AG04449 (cell line): ENCODE measurements at regions not wholly inside any gene's neighbourhood (a gene's known extent, or its start where the extent isn't known, plus 50 kb on each side); places are given as distances from the start of the nearest gene placed in this dataset.
"Not testable (repeated sequence)": the region's sequence is repeated elsewhere in the genome, so short reads cannot be mapped to it uniquely, and the experiment has no call there.

Experiments
- CTCF ChIA-PET: fragments of 350-600 bp; formaldehyde crosslinking; extraction: SDS; loops from one replicate; lab custom pipeline; 2021; ENCODE audit warnings: antibody characterized with exemption; lab: Yijun Ruan, JAX
- POLR2A ChIA-PET: fragments of 400-600, 350-600 bp; formaldehyde crosslinking; extraction: SDS; loops from one replicate; lab custom pipeline; 2020; ENCODE audit warnings: antibody characterized with exemption, inconsistent platforms; lab: Yijun Ruan, JAX
- DNase-seq: peaks from one replicate; pipeline ENCODE4 v3.0.0-alpha.2; 2010; ENCODE audit warnings: low read depth, low spot score
- H3K4me3 ChIP-seq: 2 replicates; pipeline ENCODE4 v1.5.1; 2011; ENCODE audit warnings: low read depth, mild to moderate bottlenecking, control low read depth, low read length
- TF ChIP-seq, protein P1 (sequence below): IDR thresholded peaks from one replicate; pipeline ENCODE4 v1.5.1; 2011; ENCODE audit warnings: mild to moderate bottlenecking, moderate library complexity, low read length, control low read depth, inconsistent platforms; ENCODE audit not compliant: insufficient read depth; ENCODE audit errors: missing control alignments

DNA sequence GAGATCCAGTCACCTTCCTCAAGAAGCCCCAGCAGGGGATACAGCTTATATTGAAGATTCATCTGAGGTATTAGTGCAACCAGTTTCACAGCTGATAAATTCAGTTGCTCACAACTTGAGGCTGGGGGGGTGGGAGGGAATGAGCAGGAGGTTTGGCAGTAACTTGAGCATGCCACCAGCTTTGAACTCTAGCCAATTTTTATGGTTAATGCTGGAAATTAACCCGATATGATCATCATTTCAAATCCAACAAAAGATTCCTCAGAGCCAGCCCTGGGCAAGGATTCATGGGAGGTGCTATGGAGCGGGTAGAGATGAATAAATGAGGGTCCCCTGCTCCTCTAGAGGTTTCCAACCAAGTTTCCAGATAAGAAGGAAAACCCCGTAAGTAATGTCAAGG, 73.1 kb upstream of the HES1 start:
- TF ChIP-seq, protein P1, sequence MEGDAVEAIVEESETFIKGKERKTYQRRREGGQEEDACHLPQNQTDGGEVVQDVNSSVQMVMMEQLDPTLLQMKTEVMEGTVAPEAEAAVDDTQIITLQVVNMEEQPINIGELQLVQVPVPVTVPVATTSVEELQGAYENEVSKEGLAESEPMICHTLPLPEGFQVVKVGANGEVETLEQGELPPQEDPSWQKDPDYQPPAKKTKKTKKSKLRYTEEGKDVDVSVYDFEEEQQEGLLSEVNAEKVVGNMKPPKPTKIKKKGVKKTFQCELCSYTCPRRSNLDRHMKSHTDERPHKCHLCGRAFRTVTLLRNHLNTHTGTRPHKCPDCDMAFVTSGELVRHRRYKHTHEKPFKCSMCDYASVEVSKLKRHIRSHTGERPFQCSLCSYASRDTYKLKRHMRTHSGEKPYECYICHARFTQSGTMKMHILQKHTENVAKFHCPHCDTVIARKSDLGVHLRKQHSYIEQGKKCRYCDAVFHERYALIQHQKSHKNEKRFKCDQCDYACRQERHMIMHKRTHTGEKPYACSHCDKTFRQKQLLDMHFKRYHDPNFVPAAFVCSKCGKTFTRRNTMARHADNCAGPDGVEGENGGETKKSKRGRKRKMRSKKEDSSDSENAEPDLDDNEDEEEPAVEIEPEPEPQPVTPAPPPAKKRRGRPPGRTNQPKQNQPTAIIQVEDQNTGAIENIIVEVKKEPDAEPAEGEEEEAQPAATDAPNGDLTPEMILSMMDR, result no peak
- ChIA-PET POLR2A (no interaction called here), CTCF (interaction anchor here (0.8 kb wide), 1 partner anchor 49 kb away, joined by 3 read pairs; no protein-coding TSS in a partner anchor)
- H3K4me3 ChIP-seq, result no peak overlapping the region
- DNase-seq, result no peak

DNA sequence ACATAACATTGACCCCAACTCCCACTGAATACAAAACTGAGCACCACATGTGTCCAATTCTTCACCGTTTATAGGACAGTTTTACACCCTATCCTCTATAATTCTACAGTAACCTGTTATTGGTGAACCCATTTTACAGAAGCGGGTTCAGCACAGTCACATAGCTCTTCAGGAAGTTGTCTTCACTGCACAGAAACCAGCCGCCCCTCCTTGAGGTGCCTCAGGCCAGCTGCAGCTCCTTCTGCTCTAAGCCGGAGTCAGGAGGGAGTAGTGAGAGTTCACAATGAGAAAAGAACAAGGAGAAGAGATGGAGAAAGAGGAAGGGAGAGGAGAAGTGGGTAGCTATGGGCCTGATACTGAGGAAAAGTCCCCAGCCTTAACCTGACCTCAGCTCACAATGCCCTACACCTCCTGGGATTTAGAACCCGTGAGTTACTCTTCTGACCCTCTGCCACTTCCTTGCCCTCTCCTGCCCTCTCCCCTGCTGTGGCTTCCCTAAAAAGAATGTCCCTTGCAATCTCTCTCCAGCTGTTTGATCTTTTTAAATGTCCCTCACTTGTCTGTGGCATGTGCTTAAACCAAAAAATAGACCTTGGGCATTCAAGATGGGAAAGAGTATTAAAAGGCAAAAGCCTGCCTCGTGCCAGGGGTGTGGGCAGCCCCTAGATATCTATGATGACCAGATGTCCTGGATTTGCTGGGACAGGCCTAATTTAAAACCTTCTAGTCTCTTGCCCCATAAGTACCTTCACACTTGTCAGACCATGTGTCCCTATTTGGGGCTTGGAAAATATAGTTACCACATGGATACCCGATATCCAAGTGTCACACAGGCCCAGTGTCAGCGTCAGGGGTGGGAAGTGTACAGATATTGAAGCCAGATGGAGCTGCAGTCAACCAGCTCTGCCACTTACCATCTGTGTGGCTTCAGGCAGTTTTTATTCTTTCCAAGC, 71.3 kb upstream of the HES1 start:
- CTCF ChIA-PET, result no interaction called here
- no peak overlapping the region for H3K4me3 ChIP-seq
- TF ChIP-seq, protein P1, result no peak
- POLR2A ChIA-PET, result no interaction called here
- no peak for DNase-seq

DNA sequence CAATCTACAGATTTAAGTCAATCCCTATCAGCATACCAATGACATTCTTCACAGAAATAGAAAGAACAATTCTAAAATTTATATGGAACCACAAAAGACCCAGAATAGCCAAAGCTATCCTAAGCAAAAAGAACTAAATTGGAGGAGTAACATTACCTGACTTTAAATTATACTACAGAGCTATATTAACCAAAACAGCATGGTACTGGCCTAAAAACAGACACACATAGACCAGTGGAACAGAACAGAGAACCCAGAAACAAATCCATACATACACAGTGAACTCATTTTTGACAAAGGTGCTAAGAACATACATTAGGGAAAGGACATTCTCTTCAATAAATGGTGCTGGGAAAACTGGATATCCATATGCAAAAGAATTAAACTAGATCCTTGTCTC, 68.6 kb upstream of the HES1 start:
- CTCF ChIA-PET, result interaction anchor here (0.8 kb wide), 1 partner anchor 248 kb away, joined by 3 read pairs; no protein-coding TSS in a partner anchor
- POLR2A ChIA-PET, H3K4me3 ChIP-seq: not testable (repeated sequence)

DNA sequence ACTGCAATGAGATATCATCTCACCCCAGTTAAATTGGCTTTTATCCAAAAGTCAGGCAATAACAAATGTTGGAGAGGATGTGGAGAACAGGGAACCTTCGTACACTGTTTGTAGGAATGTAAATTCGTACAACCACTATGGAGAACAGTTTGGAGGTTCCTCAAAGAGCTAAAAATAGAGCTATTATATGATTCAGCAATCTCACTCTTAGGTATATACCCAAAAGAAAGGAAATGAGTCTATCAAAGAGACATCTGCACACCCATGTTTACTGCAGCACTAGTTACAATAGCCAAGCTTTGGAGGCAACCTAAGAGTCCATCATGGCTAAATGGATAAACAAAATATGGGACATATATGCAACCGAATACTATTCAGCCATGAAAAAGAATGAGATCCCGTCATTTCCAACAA, 68.0 kb upstream of the HES1 start:
- no peak for DNase-seq

More for the DNA sequence above, 68.6 kb upstream of the HES1 start:
- DNase-seq, result not testable (repeated sequence)

DNA sequence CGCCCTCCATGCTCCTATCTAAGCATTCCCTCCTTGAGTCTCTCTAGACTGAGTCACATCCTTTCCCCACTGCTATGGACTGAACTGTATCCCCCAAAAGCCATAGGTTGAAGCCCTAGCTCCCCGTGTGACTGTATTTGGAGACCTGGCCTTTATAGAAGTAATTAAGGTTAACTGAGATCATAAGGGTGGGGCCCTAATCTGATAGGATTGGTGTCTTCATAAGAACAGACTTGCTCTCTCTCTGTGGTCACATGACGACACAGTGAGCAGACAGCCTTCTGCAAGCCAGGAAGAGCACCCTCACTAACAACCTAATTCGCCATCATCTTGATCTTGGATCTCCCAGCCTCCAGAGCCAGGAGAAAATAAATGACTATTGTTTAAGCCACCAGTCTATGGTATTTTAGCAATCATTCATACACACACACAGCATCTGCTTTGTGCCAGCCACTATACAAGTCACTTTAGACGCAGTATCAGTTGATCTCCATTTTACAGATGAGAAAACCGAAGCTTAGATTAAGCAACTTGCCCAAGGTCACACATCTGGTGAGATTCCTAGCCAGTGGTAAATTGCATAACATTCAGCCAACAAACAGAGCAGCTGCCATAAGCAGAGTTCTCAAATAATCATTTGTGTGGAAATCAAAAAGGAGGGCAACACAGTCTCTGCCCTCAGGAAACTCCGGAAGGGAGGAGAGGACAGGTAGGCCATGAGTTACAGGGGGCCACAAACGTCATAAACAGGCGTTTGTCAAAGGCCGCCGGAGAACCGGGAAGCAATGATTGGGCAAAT, 66.3 kb upstream of the HES1 start:
- no peak overlapping the region for H3K4me3 ChIP-seq
- no peak for DNase-seq
- POLR2A ChIA-PET, result interaction anchor here (1.6 kb wide), 1 partner anchor 21 kb away, joined by 3 read pairs; no protein-coding TSS in a partner anchor
- CTCF ChIA-PET, result interaction anchor here (0.9 to 1.4 kb wide), 2 partner anchors 16 to 26 kb away, joined by 3 to 4 read pairs; no protein-coding TSS in a partner anchor
- TF ChIP-seq, protein P1, result no peak

More for the DNA sequence above, 68.0 kb upstream of the HES1 start:
- ChIA-PET CTCF (interaction anchor here (0.8 kb wide), 1 partner anchor 247 kb away, joined by 3 read pairs; no protein-coding TSS in a partner anchor), POLR2A (no interaction called here)
- no peak overlapping the region for H3K4me3 ChIP-seq
- TF ChIP-seq, protein P1, result no peak

DNA sequence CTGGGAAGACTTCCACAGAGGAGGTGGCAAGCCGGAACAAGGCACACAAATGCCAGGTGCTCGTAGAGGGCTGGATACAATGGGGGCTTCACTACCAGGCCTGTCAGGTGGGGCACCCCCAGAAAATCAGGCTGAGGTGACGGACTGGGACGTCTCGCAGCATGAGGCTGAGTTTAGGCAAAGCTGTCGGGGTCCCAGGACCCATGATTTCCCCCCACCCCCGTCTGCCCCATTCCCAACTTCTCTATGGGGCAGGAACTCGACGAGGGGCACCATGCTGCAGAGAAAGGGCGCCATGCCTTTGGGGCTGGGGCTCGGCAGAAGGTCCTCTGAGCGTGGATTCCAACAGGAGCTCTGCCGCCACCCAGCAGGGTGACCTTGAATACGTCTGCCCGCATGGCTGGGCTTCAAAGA, 65.7 kb upstream of the HES1 start:
- H3K4me3 ChIP-seq, result peak overlapping the region; percentile 57
- ChIA-PET CTCF (interaction anchor here (0.9 to 1.4 kb wide), 2 partner anchors 15 to 27 kb away, joined by 3 to 4 read pairs; no protein-coding TSS in a partner anchor), POLR2A (interaction anchor here (0.6 to 1.6 kb wide), 3 partner anchors 10 to 22 kb away, joined by 3 to 4 read pairs (median 3); no protein-coding TSS in a partner anchor)
- TF ChIP-seq, protein P1, result no peak
- no peak for DNase-seq
